WERI-Rb-1 (cell line): ENCODE measurements at regions not wholly inside any gene's neighbourhood (a gene's known extent, or its start where the extent isn't known, plus 50 kb on each side); places are given as distances from the start of the nearest gene placed in this dataset.
"Not testable (repeated sequence)": the region's sequence is repeated elsewhere in the genome, so short reads cannot be mapped to it uniquely, and the experiment has no call there.

Experiments
- DNase-seq: peaks from one replicate; pipeline ENCODE4 v3.0.0-alpha.2; 2020
- H3K27ac ChIP-seq: fragments of 250-450 bp; sonication (Bioruptor Pico); 2 replicates; pipeline ENCODE4 v1.5.1; 2020; ENCODE audit warnings: mild to moderate bottlenecking, moderate library complexity
- H3K27me3 ChIP-seq: fragments of 250-450 bp; sonication (Bioruptor Pico); 2 replicates; pipeline ENCODE4 v1.5.1; 2021; ENCODE audit warnings: mild to moderate bottlenecking, low read depth, moderate library complexity; ENCODE audit not compliant: insufficient read depth, severe bottlenecking
- H3K36me3 ChIP-seq: fragments of 250-450 bp; sonication (Bioruptor Pico); 2 replicates; pipeline ENCODE4 v1.5.1; 2020; ENCODE audit warnings: mild to moderate bottlenecking, moderate library complexity
- H3K4me3 ChIP-seq: 2 replicates; pipeline ENCODE4 v1.5.1; 2011; ENCODE audit warnings: low read depth, mild to moderate bottlenecking, control low read depth, low read length
- H3K9me3 ChIP-seq: fragments of 250-450 bp; sonication (Bioruptor Pico); 2 replicates; pipeline ENCODE4 v1.5.1; 2021; ENCODE audit warnings: mild to moderate bottlenecking, moderate library complexity; ENCODE audit not compliant: severe bottlenecking
- TF ChIP-seq, protein P1 (sequence below): IDR thresholded peaks from 2 replicates; pipeline ENCODE4 v1.5.1; 2011; ENCODE audit warnings: low read depth, mild to moderate bottlenecking, control low read depth, inconsistent platforms, low read length

DNA sequence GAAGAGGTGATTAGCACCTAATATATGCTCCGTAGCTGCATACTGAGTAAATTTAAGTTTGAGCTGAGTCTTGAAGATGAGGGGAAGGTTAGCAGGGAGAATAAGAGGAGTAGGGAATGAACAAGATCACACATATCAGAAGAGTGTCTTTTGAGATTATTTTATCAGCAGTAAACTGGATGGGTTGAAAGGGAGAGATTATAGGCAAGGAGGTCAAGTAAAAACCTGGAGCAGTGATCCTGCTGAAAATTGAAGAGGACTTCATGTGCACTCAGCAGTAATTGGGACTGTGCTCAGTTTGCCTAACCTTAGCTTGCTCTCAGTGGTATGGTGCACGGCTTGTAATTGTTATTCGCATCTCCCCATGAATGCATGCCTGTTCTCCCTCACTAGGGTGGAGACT lies 79.5 kb upstream of the PICALM start:
- Histone ChIP-seq H3K9me3 (no peaks in the 10 kb centered on the region), H3K36me3 (no peaks in the 10 kb centered on the region), H3K4me3 (no peak overlapping the region), H3K27me3 (no peaks in the 10 kb centered on the region), H3K27ac (no peak overlapping the region)
- TF ChIP-seq, protein P1, sequence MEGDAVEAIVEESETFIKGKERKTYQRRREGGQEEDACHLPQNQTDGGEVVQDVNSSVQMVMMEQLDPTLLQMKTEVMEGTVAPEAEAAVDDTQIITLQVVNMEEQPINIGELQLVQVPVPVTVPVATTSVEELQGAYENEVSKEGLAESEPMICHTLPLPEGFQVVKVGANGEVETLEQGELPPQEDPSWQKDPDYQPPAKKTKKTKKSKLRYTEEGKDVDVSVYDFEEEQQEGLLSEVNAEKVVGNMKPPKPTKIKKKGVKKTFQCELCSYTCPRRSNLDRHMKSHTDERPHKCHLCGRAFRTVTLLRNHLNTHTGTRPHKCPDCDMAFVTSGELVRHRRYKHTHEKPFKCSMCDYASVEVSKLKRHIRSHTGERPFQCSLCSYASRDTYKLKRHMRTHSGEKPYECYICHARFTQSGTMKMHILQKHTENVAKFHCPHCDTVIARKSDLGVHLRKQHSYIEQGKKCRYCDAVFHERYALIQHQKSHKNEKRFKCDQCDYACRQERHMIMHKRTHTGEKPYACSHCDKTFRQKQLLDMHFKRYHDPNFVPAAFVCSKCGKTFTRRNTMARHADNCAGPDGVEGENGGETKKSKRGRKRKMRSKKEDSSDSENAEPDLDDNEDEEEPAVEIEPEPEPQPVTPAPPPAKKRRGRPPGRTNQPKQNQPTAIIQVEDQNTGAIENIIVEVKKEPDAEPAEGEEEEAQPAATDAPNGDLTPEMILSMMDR: no peak
- no peak for DNase-seq

DNA sequence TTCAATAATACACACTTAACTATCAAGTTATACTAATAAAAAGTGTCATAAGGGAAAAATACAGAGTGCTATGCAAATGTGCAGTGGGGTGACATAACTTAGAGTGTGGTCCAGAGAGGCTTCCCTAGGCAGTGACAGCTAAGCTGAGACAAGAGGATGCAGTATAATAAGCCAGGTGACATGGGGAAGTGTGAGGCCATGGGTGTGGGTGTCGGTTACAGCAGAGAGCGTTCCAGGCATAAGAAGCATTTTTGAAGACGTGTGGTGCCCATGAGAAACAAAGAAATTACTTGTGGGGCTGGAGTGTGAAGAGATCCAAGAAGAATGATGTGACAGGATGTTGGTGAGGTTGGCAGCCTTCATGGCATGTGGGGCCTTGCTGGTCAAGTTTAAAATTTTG lies 78.1 kb upstream of the PICALM start:
- TF ChIP-seq, protein P1: no peak
- Histone ChIP-seq H3K27ac (no peak overlapping the region), H3K27me3 (no peaks in the 10 kb centered on the region), H3K36me3 (no peaks in the 10 kb centered on the region), H3K9me3 (no peaks in the 10 kb centered on the region), H3K4me3 (no peak overlapping the region)
- no peak for DNase-seq

- no peaks in the 10 kb centered on the region for H3K27me3 ChIP-seq
- H3K36me3 ChIP-seq: no peaks in the 10 kb centered on the region
- H3K27ac ChIP-seq: no peak overlapping the region
- H3K9me3 ChIP-seq: no peaks in the 10 kb centered on the region
- TF ChIP-seq, protein P1: no peak
- H3K4me3 ChIP-seq: no peak overlapping the region
- no peak for DNase-seq
Measured at GRCh38 chr11:86145439-86146156, 76.7 kb upstream of the PICALM start.

DNA sequence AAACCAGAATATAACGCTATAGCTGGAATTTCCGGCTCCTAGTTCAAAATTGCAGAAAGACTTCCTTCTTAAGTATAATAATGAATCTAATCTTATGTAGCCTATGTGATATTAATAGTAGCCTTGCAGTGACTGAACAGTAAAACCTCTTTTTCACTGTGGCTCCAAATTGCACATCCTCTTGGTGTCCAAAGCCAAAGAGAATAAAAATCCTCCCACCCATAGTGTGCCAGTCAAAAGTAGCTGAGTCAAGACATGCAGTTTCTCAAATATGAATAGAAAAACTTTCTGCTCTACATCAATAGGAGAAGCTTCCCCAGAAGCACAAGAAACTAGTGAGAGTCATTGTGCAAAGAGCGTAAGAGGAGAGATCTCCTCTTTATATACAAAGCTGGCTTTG lies 76.0 kb upstream of the PICALM start:
- no peaks in the 10 kb centered on the region for H3K27me3 ChIP-seq
- no peak for DNase-seq
- H3K36me3 ChIP-seq: no peaks in the 10 kb centered on the region
- TF ChIP-seq, protein P1: no peak
- H3K9me3 ChIP-seq: no peaks in the 10 kb centered on the region
- no peak overlapping the region for H3K4me3 ChIP-seq
- H3K27ac ChIP-seq: no peak overlapping the region

DNA sequence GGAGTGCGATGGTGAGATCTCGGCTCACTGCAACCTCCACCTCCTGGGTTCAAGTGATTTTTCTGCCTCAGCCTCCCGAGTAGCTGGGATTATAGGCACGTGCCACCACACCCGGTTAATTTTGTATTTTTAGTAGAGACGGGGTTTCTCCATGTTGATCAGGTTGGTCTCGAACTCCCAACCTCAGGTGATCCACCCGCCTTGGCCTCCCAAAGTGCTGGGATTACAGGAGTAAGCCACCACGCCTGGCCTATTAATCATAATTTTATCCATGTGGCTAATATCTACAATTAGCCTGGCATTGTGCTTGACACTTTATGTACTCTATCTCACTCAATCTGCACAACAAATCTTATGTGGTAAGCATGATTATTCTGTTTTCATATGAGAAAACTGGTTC lies 75.2 kb upstream of the PICALM start:
- not testable (repeated sequence) for H3K9me3 ChIP-seq, H3K27ac ChIP-seq, DNase-seq, H3K36me3 ChIP-seq, H3K27me3 ChIP-seq, H3K4me3 ChIP-seq

GRCh38 chr11:86143087-86144030 lies 74.5 kb upstream of the PICALM start:
- DNase-seq: no peak
- TF ChIP-seq, protein P1: no peak
- Histone ChIP-seq H3K27ac (no peak overlapping the region), H3K27me3 (no peaks in the 10 kb centered on the region), H3K9me3 (no peaks in the 10 kb centered on the region), H3K36me3 (no peaks in the 10 kb centered on the region), H3K4me3 (no peak overlapping the region)
